NCI-H1694 (cell line): ENCODE measurements at regions not wholly inside any gene's neighbourhood (a gene's known extent, or its start where the extent isn't known, plus 50 kb on each side); places are given as distances from the start of the nearest gene placed in this dataset.
"Not testable (repeated sequence)": the region's sequence is repeated elsewhere in the genome, so short reads cannot be mapped to it uniquely, and the experiment has no call there.

Experiments
- DNase-seq: peaks from one replicate; lab custom pipeline; 2025; lab: John Stamatoyannopoulos, UW

- DNase-seq, result no peak
Measured at GRCh38 chr10:94225589-94225988, 137.2 kb downstream of the NOC3L start.

- DNase-seq, result no peak
Measured at GRCh38 chr10:94230134-94230785, 132.5 kb downstream of the NOC3L start.

DNA sequence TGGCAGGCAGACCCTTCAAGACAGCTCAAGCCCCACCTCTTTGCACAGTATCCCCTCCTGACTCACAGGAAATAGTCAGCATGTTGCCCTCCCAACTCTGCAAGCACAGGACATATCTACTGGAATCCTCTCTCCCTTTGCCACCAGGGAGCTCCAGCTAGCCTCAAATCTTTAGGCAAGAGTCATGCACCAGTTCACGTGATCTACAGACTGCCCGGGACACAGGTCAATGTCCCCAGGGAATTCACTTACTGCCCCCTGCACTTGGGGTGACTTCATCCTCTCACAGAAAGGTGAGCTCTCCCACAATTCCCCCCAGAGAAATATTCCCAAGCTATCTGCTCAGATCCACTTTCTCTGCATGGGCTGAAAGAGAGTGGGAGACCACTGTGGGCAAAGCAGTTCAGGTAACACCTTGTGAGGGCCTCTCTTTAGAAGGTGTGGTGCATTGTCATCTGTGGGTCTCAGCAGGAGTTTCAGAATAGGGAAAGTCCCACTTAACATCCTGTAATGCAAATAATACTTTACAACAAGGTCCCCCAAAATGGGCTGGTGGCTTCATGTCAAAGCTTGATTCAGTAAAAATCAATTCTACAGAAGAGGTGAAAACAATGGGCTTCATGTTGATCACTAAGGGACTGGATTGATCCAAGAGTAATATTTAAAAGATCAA, 129.9 kb downstream of the NOC3L start:
- DNase-seq, result no peak

- no peak for DNase-seq
Measured at GRCh38 chr10:94235461-94235860, 127.3 kb downstream of the NOC3L start.

DNA sequence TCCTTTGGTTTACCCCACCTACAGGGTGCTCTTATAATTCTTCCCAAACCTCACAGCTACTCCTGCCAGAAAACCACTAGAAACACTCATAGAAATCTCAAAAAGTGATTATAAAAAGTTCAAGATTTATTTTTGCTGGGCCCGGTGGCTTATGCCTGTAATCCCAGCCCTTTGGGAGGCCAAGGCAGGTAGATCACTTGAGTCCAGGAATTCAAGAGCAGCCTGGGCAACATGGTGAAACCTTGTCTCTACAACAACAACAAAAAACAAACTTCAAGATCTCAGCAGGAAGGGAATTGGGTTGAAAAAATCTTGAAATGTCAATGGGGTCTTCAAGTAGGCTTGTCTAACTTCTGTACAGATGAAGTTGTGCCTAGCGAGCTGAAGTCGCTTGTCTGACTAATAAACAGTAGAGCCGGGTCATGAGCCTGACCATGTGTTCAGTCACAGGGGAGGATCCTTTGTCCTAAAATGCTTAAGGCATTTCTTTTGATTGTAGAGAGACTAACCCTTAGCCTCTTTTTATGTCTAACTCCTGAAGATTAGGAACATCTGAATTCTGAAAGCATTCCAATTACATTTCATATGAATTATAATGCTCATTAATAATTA, 124.6 kb downstream of the NOC3L start:
- no peak for DNase-seq

- no peak for DNase-seq
Measured at GRCh38 chr10:94239696-94240095, 123.0 kb downstream of the NOC3L start.

- no peak for DNase-seq
Measured at GRCh38 chr10:94240491-94240890, 122.2 kb downstream of the NOC3L start.

GRCh38 chr10:94240901-94241300, 121.8 kb downstream of the NOC3L start:
- no peak for DNase-seq

GRCh38 chr10:94251098-94251497, 111.6 kb downstream of the NOC3L start:
- DNase-seq, result no peak

- DNase-seq, result no peak
Measured at GRCh38 chr10:94251568-94251967, 111.2 kb downstream of the NOC3L start.

DNA sequence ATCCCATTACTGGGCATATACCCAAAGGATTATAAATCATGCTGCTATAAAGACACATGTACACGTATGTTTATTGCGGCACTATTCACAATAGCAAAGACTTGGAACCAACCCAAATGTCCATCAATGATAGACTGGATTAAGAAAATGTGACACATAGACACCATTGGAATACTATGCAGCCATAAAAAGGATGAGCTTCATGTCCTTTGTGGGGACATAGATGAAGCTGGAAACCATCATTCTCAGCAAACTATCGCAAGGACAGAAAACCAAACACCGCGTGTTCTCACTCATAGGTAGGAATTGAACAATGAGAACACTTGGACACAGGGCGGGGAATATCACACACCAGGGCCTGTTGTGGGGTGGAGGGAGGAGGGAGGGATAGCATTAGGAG, 105.3 kb downstream of the NOC3L start:
- DNase-seq, result not testable (repeated sequence)

DNA sequence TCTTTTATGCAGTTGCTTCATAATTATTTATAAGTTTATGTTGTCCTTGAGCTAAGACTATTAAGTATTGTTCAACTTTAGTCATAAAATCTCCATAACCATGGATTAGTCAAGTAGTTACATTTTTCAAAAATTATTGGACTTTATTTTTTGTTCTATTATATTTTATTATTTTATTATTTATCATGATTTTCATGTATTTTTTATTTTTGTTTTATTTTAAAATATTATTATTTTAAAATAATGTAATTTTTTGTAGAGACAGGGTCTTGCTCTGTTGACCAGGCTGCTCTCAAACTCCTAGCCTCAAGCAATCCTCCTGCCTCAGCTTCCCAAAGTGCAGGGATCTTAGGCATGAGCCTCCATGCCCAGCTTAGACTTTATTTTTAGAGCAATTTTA, 102.3 kb downstream of the NOC3L start:
- no peak for DNase-seq

DNA sequence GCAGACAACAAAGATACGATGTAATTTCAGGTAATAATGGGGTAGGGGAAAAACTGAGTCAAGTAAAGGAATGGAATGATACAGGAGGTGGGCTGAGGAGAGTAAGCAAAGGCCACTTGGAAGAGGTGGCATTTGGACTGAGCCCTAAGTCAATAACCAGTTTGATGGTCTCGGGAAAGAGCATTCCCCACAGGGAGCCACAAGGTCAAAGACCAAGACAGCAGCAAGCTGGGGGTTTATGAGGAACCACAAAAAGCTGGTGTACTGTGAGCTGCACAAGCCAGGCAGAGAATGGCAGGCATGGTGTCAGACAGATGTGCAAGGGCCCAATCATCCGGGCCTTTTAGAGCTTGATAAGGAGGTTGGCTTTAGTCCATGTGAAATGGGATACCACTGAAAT, 98.7 kb downstream of the NOC3L start:
- DNase-seq, result no peak

GRCh38 chr10:94266091-94266490, 96.6 kb downstream of the NOC3L start:
- no peak for DNase-seq

DNA sequence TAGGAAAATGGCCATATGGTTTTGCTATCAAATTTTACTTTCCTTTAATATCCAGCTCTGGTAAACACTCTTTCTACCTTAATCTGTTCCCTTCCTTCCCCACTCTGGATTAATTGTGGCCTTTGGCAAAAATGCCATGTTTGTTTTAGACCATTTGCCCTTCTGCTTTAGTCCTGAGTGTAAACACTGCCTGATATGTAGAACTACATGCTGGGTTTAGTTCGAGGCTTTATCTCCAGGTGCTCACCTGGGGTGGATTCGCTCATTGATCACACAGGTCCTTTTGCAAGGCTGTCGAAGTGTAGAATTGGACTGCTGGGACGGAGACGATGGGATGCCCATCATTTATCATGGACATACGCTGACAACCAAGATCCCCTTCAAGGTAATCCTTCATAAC, 94.1 kb downstream of the NOC3L start:
- no peak for DNase-seq

DNA sequence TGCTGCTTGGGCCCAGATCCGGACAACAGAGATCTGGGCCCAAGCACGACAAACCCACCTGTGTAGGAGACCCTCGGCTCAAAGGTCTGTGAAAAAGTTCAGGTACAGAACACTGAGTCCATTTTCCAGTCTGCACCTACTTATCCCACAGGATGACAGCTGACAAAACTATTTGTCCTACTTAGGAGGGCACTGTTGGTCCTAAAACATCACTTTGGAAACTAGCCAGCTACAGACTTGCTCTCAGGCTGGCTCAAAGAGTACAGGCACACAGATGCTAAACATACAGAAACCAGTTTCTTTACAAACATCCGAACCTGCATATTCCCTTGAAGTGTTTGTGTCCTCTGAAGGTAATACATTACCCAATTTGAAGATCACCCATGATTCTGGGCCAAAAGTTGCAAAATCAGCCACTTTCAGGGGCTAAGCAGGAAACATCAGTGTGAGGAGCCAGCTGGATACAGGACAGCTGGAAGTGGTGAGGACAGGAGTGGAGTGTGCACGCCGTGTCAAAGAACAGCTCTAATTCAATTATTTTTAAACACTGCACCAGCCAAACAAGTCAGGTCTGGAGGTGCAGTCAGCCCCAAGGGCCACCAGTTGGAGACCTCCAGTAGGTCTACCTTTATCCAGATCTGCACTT, 88.5 kb downstream of the NOC3L start:
- DNase-seq, result no peak

DNA sequence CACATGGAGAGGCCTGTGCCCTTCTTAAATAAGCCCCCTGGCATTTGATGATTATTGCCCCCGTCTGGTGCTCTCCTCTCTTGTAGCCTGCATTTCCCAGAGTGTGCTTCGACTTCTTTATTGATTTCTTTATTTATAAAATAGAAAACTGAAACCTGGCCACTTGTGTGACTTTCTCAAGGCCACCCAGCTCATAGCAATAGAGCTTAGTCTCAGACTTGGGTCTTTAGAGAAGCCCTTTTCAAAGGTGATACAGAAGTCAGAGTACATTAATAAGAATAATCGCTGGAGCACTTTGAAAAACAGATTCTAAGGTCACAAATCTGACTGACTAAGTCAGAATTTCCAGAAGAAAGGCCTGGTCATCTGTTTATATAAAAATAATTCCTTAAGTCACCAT, 86.6 kb downstream of the NOC3L start:
- DNase-seq, result no peak

DNA sequence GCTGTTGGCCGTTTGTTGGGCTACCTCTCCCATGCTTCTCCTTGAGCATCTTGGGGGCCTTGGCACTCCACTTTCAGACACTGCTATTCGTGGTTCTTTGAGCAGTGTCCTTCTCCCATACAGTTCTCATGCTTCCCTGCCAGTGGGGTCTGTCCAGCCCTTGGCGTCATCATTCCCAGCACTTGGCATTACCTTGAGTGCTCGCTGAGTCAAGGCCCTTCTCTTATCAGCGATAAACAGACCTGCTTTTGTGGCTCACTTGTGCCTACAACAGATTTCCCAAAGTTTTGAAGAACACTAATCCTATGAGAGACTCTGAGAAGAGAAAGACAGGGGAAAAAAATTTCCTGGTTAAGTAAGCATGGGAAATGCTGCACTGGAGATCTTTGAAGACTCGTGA, 85.3 kb downstream of the NOC3L start:
- no peak for DNase-seq

GRCh38 chr10:94279835-94280709, 82.7 kb downstream of the NOC3L start:
- DNase-seq, result peak; percentile 16

- no peak for DNase-seq
Measured at GRCh38 chr10:94281654-94282053, 81.1 kb downstream of the NOC3L start.

GRCh38 chr10:94282369-94282768, 80.4 kb downstream of the NOC3L start:
- no peak for DNase-seq
